CD4-positive, CD25-positive, alpha-beta regulatory T cell (primary cell): ENCODE measurements at regions not wholly inside any gene's neighbourhood (a gene's known extent, or its start where the extent isn't known, plus 50 kb on each side); places are given as distances from the start of the nearest gene placed in this dataset.

Experiments
- ATAC-seq, 2 donors: fragments of 150-1000 bp; cut with Tn5 transposase; one replicate each; pipeline ENCODE4 v1.10.0; 2021; ENCODE audit warnings: low read depth in 2 of 2, moderate number of reproducible peaks in 2 of 2, moderate library complexity in 1 of 2
- DNase-seq, 3 donors: peaks; one replicate each; pipeline versions ENCODE4 v3.0.0 to v3.0.0-alpha.2; 2012 to 2022; ENCODE audit warnings: mixed read lengths in 1 of 3
- H3K27ac ChIP-seq: one replicate; pipeline ENCODE4 v1.7.0; 2013; ENCODE audit warnings: mild to moderate bottlenecking, low read length; ENCODE audit not compliant: insufficient read depth, poor library complexity, severe bottlenecking
- H3K27me3 ChIP-seq: one replicate; pipeline ENCODE4 v1.7.0; 2013; ENCODE audit warnings: low read length; ENCODE audit not compliant: control insufficient read depth, insufficient read depth
- H3K36me3 ChIP-seq: one replicate; pipeline ENCODE4 v1.7.0; 2013; ENCODE audit warnings: mild to moderate bottlenecking, low read length, moderate library complexity; ENCODE audit not compliant: control insufficient read depth, insufficient read depth
- H3K4me1 ChIP-seq: 2 replicates; pipeline ENCODE4 v1.7.0; 2013; ENCODE audit warnings: mild to moderate bottlenecking, low read length; ENCODE audit not compliant: insufficient read depth, control insufficient read depth, poor library complexity, severe bottlenecking
- H3K4me3 ChIP-seq: one replicate; pipeline ENCODE4 v1.7.0; 2013; ENCODE audit warnings: low read depth, mild to moderate bottlenecking, low read length, moderate library complexity
- H3K9me3 ChIP-seq, 2 experiments: 1 replicate in 1 of 2; 2 replicates in 1 of 2; pipeline ENCODE4 v1.7.0; 2013; ENCODE audit warnings: low read length in 2 of 2, mild to moderate bottlenecking in 1 of 2, moderate library complexity in 1 of 2; ENCODE audit not compliant: control insufficient read depth in 2 of 2
- H3K27ac Mint-ChIP-seq, 3 donors: one replicate each; pipeline ENCODE4 v1.8.0; 2020 to 2022; ENCODE audit warnings: mild to moderate bottlenecking in 3 of 3, mixed read lengths in 3 of 3, moderate library complexity in 2 of 3
- H3K27me3 Mint-ChIP-seq: one replicate; pipeline ENCODE4 v1.8.0; 2022; ENCODE audit warnings: mild to moderate bottlenecking, mixed read lengths
- H3K36me3 Mint-ChIP-seq: one replicate; pipeline ENCODE4 v1.8.0; 2020; ENCODE audit warnings: mixed read lengths
- H3K4me1 Mint-ChIP-seq, 4 donors: one replicate each; pipeline ENCODE4 v1.8.0; 2020 to 2022; ENCODE audit warnings: mixed read lengths in 4 of 4, mild to moderate bottlenecking in 1 of 4
- H3K4me3 Mint-ChIP-seq, 4 donors: one replicate each; pipeline ENCODE4 v1.8.0; 2020 to 2022; ENCODE audit warnings: mild to moderate bottlenecking in 4 of 4, mixed read lengths in 4 of 4, moderate library complexity in 3 of 4
- H3K9me3 Mint-ChIP-seq, 7 donors: one replicate each; pipeline ENCODE4 v1.8.0; 2020 to 2022; ENCODE audit warnings: mixed read lengths in 7 of 7, mild to moderate bottlenecking in 3 of 7, moderate library complexity in 2 of 7

DNA sequence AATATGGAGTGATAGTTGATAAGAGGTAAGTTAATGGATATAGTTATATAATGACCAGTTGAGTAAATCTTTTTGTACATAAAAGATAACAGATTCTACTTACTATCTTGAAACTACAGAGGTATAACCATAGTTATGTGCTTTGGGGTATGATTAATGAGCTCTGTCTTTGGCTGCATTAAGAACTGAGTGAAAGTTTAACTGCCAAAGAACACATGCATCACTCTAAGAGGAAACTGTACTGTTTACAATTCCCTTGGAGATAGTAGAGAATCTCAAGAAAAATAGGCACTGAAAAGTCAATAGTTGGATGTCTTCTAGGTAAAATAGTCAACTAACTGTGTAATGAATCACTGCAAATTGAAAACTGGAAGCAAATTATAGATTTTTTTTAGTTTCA, 1129.5 kb downstream of the EPHA7 start:
- Histone ChIP-seq H3K4me1 (no peaks in the 10 kb centered on the region), H3K27ac (no peak overlapping the region), H3K9me3 (no peaks in the 10 kb centered on the region), H3K36me3 (no peaks in the 10 kb centered on the region), H3K27me3 (no peaks in the 10 kb centered on the region), H3K4me3 (no peak overlapping the region)
- Mint-ChIP-seq H3K4me1 (no peaks in the 10 kb centered on the region), H3K36me3 (no peaks in the 10 kb centered on the region), H3K27me3 (no peaks in the 10 kb centered on the region), H3K9me3 (peaks cover 0 to 12% (median 5%) of the 10 kb centered on the region in 7 donors), H3K27ac (no peak overlapping the region), H3K4me3 (no peak overlapping the region)
- ATAC-seq, result no peak
- DNase-seq, result no peak

DNA sequence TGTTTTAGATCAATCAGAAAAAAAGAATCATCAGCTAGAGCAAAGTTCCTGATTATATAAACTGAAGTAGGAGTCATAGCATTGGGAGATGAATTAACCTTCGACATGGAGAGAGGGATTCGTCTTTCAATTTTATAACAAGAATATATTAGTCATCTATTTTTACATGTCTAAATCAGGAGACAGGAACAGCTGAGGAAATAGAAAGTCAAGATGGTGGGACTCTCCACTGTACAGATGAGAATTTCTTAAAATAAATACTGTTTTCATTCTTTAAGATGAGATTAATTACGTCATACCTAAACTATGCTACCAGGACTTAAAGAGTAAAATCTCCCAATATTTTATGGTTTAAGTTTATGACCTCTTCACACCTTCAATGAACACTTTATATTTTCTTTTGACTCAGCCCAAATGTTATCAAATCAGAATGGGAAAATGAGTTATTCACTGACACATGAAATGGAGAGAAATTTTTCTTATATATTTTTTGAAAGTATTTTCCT, 1137.7 kb downstream of the EPHA7 start:
- Mint-ChIP-seq H3K9me3 (peaks cover 0 to 11% (median 4%) of the 10 kb centered on the region in 7 donors), H3K4me1 (no peaks in the 10 kb centered on the region), H3K4me3 (no peak overlapping the region), H3K36me3 (no peaks in the 10 kb centered on the region), H3K27me3 (no peaks in the 10 kb centered on the region), H3K27ac (no peak overlapping the region)
- Histone ChIP-seq H3K4me1 (no peaks in the 10 kb centered on the region), H3K36me3 (no peaks in the 10 kb centered on the region), H3K9me3 (no peaks in the 10 kb centered on the region), H3K4me3 (no peak overlapping the region), H3K27me3 (no peaks in the 10 kb centered on the region), H3K27ac (no peak overlapping the region)
- DNase-seq (no peak), ATAC-seq (no peak)

DNA sequence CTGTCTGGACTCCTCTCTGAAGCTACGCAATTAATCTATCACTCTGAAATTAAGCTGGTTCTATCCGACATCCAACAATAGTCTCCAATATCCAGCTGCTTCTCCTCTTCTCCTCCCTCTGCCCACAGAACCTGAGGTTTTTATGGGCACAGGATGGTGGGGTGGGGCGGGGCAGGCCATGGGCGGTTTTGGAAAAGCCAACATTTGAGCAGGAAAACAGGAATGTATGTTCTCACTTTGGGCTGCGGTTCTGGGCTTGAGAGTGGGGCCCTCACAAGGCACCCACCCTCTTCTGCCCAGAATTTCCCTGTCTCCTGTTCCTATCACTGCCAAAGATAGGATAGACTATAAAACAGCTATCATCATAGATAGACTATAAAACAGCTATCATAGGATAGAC, 1144.2 kb downstream of the EPHA7 start:
- peaks cover 1 to 19% (median 8%) of the 10 kb centered on the region in 7 donors for H3K9me3 Mint-ChIP-seq
- no peak overlapping the region for H3K27ac Mint-ChIP-seq
- Histone ChIP-seq H3K27me3 (no peaks in the 10 kb centered on the region), H3K4me1 (no peaks in the 10 kb centered on the region), H3K36me3 (no peaks in the 10 kb centered on the region), H3K27ac (no peak overlapping the region), H3K4me3 (no peak overlapping the region), H3K9me3 (no peaks in the 10 kb centered on the region)
- H3K36me3 Mint-ChIP-seq, result no peaks in the 10 kb centered on the region
- H3K4me1 Mint-ChIP-seq, result no peaks in the 10 kb centered on the region
- H3K27me3 Mint-ChIP-seq, result no peaks in the 10 kb centered on the region
- ATAC-seq, result no peak
- no peak overlapping the region for H3K4me3 Mint-ChIP-seq
- no peak for DNase-seq

DNA sequence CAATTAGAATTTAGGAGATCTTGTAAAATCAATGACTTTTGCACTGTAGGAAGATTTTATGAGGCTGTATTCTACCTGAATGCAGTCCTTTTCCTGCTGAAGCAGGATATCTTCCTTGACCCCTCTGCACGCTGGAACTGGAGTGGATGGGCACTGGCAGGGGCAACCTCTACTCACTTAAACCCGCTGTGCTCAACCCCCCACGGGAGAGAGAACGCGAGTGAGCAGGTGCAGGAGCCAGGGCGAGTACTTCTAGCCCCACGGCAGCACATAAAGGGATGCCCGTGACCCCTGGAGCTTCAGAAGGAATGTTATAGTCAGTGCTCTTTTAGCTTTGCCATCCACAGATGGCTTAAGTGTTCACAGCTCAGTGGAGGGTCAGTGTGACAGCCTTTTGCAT, 1144.8 kb downstream of the EPHA7 start:
- no peaks in the 10 kb centered on the region for H3K27me3 Mint-ChIP-seq
- H3K4me3 Mint-ChIP-seq, result no peak overlapping the region
- H3K4me3 ChIP-seq, result no peak overlapping the region
- H3K27ac Mint-ChIP-seq, result no peak overlapping the region
- H3K27me3 ChIP-seq, result no peaks in the 10 kb centered on the region
- H3K27ac ChIP-seq, result no peak overlapping the region
- no peaks in the 10 kb centered on the region for H3K36me3 ChIP-seq
- DNase-seq, result no peak
- H3K9me3 Mint-ChIP-seq, result peaks cover 1 to 19% (median 8%) of the 10 kb centered on the region in 7 donors
- no peaks in the 10 kb centered on the region for H3K9me3 ChIP-seq
- H3K4me1 Mint-ChIP-seq, result no peaks in the 10 kb centered on the region
- H3K4me1 ChIP-seq, result no peaks in the 10 kb centered on the region
- no peak for ATAC-seq
- no peaks in the 10 kb centered on the region for H3K36me3 Mint-ChIP-seq

DNA sequence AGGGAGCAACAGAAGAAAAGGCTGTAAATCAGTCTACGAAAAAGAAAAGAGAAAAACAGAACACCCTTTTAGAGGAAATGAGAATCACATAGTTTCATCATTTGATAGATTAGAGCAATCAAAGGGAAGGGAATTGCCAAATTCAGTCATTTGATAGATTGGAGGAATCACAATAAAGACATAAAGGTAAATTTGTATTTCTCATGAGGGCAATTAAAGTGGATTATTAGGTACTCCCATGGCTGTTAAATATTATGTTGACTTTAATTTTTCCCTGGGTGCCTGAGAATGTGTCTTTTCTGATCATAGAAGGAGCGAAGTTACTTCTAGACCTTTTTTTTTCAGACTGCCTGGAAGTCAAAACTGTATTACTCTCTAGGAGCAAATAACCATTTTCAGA, 1145.7 kb downstream of the EPHA7 start:
- H3K4me3 Mint-ChIP-seq, result no peak overlapping the region
- H3K27me3 ChIP-seq, result no peaks in the 10 kb centered on the region
- no peak for ATAC-seq

DNA sequence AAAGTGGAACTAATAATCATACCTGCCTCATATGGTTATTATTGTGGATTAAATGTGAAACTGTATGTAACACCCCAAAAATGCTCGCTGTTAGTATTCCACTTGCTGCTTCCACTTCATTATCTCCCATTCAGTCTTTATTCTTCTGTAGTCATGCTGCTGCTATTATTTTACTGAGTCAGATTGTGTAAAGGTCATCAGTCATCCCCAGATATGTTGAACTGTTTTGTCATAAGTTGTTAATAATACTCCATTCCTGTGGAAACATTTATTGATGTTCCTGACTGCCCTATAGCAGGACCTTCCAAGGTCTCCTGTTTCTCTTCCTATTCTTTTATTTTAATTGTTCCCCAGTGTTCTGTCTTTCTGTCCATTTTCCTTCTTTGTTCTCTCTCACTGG, 1148.3 kb downstream of the EPHA7 start:
- no peaks in the 10 kb centered on the region for H3K27me3 ChIP-seq

More for the DNA sequence above, 1145.7 kb downstream of the EPHA7 start:
- no peaks in the 10 kb centered on the region for H3K4me1 ChIP-seq
- Mint-ChIP-seq H3K9me3 (peaks cover 1 to 21% (median 7%) of the 10 kb centered on the region in 7 donors), H3K27me3 (no peaks in the 10 kb centered on the region), H3K27ac (no peak overlapping the region), H3K36me3 (no peaks in the 10 kb centered on the region), H3K4me1 (no peaks in the 10 kb centered on the region)
- no peaks in the 10 kb centered on the region for H3K9me3 ChIP-seq
- no peak overlapping the region for H3K27ac ChIP-seq
- H3K4me3 ChIP-seq, result no peak overlapping the region
- H3K36me3 ChIP-seq, result no peaks in the 10 kb centered on the region
- DNase-seq, result no peak

DNA sequence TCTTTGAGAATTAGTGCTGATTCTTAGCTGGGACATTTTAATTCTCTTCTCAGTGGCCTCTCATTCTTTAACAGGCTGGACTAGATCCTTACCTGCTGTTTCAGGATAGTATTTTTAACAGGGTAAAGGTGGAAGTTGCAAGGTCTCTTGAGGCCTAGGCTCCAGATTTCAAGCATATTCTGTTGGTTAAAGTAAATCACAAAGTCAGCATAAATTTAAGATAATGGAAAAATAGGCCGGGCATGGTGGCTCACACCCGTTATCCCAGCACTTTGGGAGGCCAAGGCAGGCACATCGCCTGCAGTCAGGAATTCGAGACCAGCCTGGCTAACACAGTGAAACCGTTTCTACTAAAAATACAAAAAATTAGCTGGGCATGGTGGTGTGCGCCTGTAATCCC, 1149.0 kb downstream of the EPHA7 start:
- no peak overlapping the region for H3K27ac ChIP-seq
- no peak overlapping the region for H3K4me3 Mint-ChIP-seq
- no peak for ATAC-seq
- H3K4me1 ChIP-seq, result no peaks in the 10 kb centered on the region
- no peaks in the 10 kb centered on the region for H3K27me3 ChIP-seq
- no peak overlapping the region for H3K4me3 ChIP-seq
- no peaks in the 10 kb centered on the region for H3K4me1 Mint-ChIP-seq
- H3K27me3 Mint-ChIP-seq, result no peaks in the 10 kb centered on the region
- H3K9me3 ChIP-seq, result no peaks in the 10 kb centered on the region
- DNase-seq, result no peak
- no peaks in the 10 kb centered on the region for H3K36me3 ChIP-seq
- peaks cover 2 to 15% (median 6%) of the 10 kb centered on the region in 7 donors for H3K9me3 Mint-ChIP-seq
- H3K27ac Mint-ChIP-seq, result no peak overlapping the region
- no peaks in the 10 kb centered on the region for H3K36me3 Mint-ChIP-seq

More for the DNA sequence above, 1148.3 kb downstream of the EPHA7 start:
- Histone ChIP-seq H3K9me3 (no peaks in the 10 kb centered on the region), H3K27ac (no peak overlapping the region), H3K4me3 (no peak overlapping the region), H3K36me3 (no peaks in the 10 kb centered on the region), H3K4me1 (no peaks in the 10 kb centered on the region)
- Mint-ChIP-seq H3K4me1 (no peaks in the 10 kb centered on the region), H3K27me3 (no peaks in the 10 kb centered on the region), H3K36me3 (no peaks in the 10 kb centered on the region), H3K4me3 (no peak overlapping the region), H3K27ac (no peak overlapping the region), H3K9me3 (peaks cover 1 to 15% (median 5%) of the 10 kb centered on the region in 7 donors)
- ATAC-seq (no peak), DNase-seq (no peak)

DNA sequence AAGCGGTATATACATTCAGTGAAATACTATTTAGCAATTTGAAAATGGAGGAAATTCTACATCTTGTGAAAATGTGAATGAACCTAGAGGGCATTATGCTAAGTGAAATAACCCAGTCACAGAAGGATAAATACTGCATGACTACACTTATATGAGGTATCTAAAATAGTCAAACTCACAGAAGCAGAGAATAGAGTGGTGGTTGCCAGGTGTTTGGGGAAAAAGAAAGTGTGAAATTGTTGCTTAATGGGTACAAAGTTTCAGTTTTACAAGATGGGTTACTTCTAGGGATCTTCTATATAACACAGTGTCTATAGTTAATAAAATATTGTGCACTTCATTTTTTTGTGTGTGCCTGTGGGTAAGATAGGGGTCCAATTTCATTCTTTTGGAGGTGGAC, 1152.0 kb downstream of the EPHA7 start:
- H3K27ac ChIP-seq, result no peak overlapping the region
- H3K4me1 ChIP-seq, result no peaks in the 10 kb centered on the region
- no peaks in the 10 kb centered on the region for H3K4me1 Mint-ChIP-seq
- H3K9me3 Mint-ChIP-seq, result peaks cover 0 to 12% (median 6%) of the 10 kb centered on the region in 7 donors
- no peaks in the 10 kb centered on the region for H3K36me3 ChIP-seq
- no peaks in the 10 kb centered on the region for H3K9me3 ChIP-seq
- H3K4me3 Mint-ChIP-seq, result no peak overlapping the region
- no peaks in the 10 kb centered on the region for H3K27me3 Mint-ChIP-seq
- H3K36me3 Mint-ChIP-seq, result no peaks in the 10 kb centered on the region
- H3K27me3 ChIP-seq, result no peaks in the 10 kb centered on the region
- ATAC-seq (no peak), DNase-seq (no peak)
- no peak overlapping the region for H3K27ac Mint-ChIP-seq
- H3K4me3 ChIP-seq, result no peak overlapping the region
